CD4-positive, CD25-positive, alpha-beta regulatory T cell (primary cell): ENCODE measurements at regions not wholly inside any gene's neighbourhood (a gene's known extent, or its start where the extent isn't known, plus 50 kb on each side); places are given as distances from the start of the nearest gene placed in this dataset.

ENCODE experiments used
- ATAC-seq, 2 donors: fragments of 150-1000 bp; cut with Tn5 transposase; one replicate each; pipeline ENCODE4 v1.10.0; 2021; ENCODE audit warnings: low read depth in 2 of 2, moderate number of reproducible peaks in 2 of 2, moderate library complexity in 1 of 2
- DNase-seq, 3 donors: peaks; one replicate each; pipeline versions ENCODE4 v3.0.0 to v3.0.0-alpha.2; 2012 to 2022; ENCODE audit warnings: mixed read lengths in 1 of 3
- H3K27ac ChIP-seq: one replicate; pipeline ENCODE4 v1.7.0; 2013; ENCODE audit warnings: mild to moderate bottlenecking, low read length; ENCODE audit not compliant: insufficient read depth, poor library complexity, severe bottlenecking
- H3K27me3 ChIP-seq: one replicate; pipeline ENCODE4 v1.7.0; 2013; ENCODE audit warnings: low read length; ENCODE audit not compliant: control insufficient read depth, insufficient read depth
- H3K36me3 ChIP-seq: one replicate; pipeline ENCODE4 v1.7.0; 2013; ENCODE audit warnings: mild to moderate bottlenecking, low read length, moderate library complexity; ENCODE audit not compliant: control insufficient read depth, insufficient read depth
- H3K4me1 ChIP-seq: 2 replicates; pipeline ENCODE4 v1.7.0; 2013; ENCODE audit warnings: mild to moderate bottlenecking, low read length; ENCODE audit not compliant: insufficient read depth, control insufficient read depth, poor library complexity, severe bottlenecking
- H3K4me3 ChIP-seq: one replicate; pipeline ENCODE4 v1.7.0; 2013; ENCODE audit warnings: low read depth, mild to moderate bottlenecking, low read length, moderate library complexity
- H3K9me3 ChIP-seq, 2 experiments: 1 replicate in 1 of 2; 2 replicates in 1 of 2; pipeline ENCODE4 v1.7.0; 2013; ENCODE audit warnings: low read length in 2 of 2, mild to moderate bottlenecking in 1 of 2, moderate library complexity in 1 of 2; ENCODE audit not compliant: control insufficient read depth in 2 of 2
- H3K27ac Mint-ChIP-seq, 3 donors: one replicate each; pipeline ENCODE4 v1.8.0; 2020 to 2022; ENCODE audit warnings: mild to moderate bottlenecking in 3 of 3, mixed read lengths in 3 of 3, moderate library complexity in 2 of 3
- H3K27me3 Mint-ChIP-seq: one replicate; pipeline ENCODE4 v1.8.0; 2022; ENCODE audit warnings: mild to moderate bottlenecking, mixed read lengths
- H3K36me3 Mint-ChIP-seq: one replicate; pipeline ENCODE4 v1.8.0; 2020; ENCODE audit warnings: mixed read lengths
- H3K4me1 Mint-ChIP-seq, 4 donors: one replicate each; pipeline ENCODE4 v1.8.0; 2020 to 2022; ENCODE audit warnings: mixed read lengths in 4 of 4, mild to moderate bottlenecking in 1 of 4
- H3K4me3 Mint-ChIP-seq, 4 donors: one replicate each; pipeline ENCODE4 v1.8.0; 2020 to 2022; ENCODE audit warnings: mild to moderate bottlenecking in 4 of 4, mixed read lengths in 4 of 4, moderate library complexity in 3 of 4
- H3K9me3 Mint-ChIP-seq, 7 donors: one replicate each; pipeline ENCODE4 v1.8.0; 2020 to 2022; ENCODE audit warnings: mixed read lengths in 7 of 7, mild to moderate bottlenecking in 3 of 7, moderate library complexity in 2 of 7

GRCh38 chr5:54746777-54747398, 229.3 kb downstream of the SNX18 start:
- no peak for DNase-seq
- Histone ChIP-seq H3K36me3 (no peaks in the 10 kb centered on the region), H3K9me3 (no peaks in the 10 kb centered on the region), H3K4me3 (no peak overlapping the region), H3K4me1 (peaks cover 17% of the 10 kb centered on the region), H3K27me3 (peaks cover 2% of the 10 kb centered on the region), H3K27ac (no peak overlapping the region)
- H3K9me3 Mint-ChIP-seq, result no peaks in the 10 kb centered on the region
- no peak overlapping the region for H3K27ac Mint-ChIP-seq
- ATAC-seq, result no peak
- H3K27me3 Mint-ChIP-seq, result peaks cover 4% of the 10 kb centered on the region
- H3K4me3 Mint-ChIP-seq, result no peak overlapping the region
- H3K36me3 Mint-ChIP-seq, result no peaks in the 10 kb centered on the region
- peaks cover 7 to 27% (median 18%) of the 10 kb centered on the region in 4 donors for H3K4me1 Mint-ChIP-seq

DNA sequence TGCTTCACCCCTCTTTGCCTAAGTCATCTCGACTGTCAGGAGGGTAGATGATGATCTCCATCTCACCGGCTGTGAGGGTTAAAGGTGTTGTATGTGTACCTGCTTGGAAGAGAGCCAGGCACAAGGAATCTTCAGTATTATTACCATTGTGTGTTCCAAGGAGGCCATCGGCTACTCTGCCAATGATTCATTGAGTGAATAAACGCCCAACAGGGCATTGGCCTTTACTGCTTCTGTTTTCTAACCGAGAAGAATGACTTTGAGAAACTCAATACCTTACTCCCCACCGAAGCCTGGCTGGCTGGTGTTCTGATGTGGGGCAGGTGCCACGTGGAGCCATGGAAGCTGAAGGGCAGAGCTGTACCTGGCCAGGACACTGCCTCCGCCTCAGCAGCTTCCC, 228.8 kb downstream of the SNX18 start:
- H3K36me3 ChIP-seq, result no peaks in the 10 kb centered on the region
- H3K9me3 Mint-ChIP-seq, result no peaks in the 10 kb centered on the region
- H3K4me3 Mint-ChIP-seq, result no peak overlapping the region
- peak overlapping the region in 1 of 3 donors; percentile 84 for H3K27ac Mint-ChIP-seq
- H3K4me3 ChIP-seq, result no peak overlapping the region
- H3K27me3 ChIP-seq, result peaks cover 2% of the 10 kb centered on the region
- ATAC-seq (no peak), DNase-seq (no peak)
- H3K27ac ChIP-seq, result no peak overlapping the region
- H3K4me1 Mint-ChIP-seq, result peaks cover 7 to 25% (median 18%) of the 10 kb centered on the region in 4 donors
- H3K4me1 ChIP-seq, result peaks cover 17% of the 10 kb centered on the region
- H3K9me3 ChIP-seq, result no peaks in the 10 kb centered on the region
- H3K27me3 Mint-ChIP-seq, result peaks cover 4% of the 10 kb centered on the region
- H3K36me3 Mint-ChIP-seq, result no peaks in the 10 kb centered on the region

DNA sequence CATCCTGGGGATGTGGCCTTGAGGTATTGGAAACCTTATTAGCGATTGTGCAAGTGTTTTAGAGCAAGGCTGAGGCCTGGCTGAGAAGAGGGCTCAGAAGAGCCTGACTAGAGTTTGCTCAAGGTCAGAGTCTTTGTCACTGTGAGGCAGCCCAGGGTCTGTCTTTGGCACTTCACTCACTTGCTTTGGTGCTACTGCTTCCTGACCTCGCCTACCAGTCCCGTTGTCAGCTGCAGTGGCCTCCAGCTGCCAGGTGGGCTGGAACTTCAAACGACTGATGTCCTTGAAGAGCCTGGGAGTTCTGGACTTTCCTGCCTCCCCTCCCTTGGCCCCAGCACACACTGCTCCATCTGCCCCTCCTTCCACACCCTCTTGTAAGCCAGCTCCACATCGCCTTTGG, 228.0 kb downstream of the SNX18 start:
- Mint-ChIP-seq H3K36me3 (no peaks in the 10 kb centered on the region), H3K27me3 (peaks cover 4% of the 10 kb centered on the region), H3K4me3 (no peak overlapping the region), H3K4me1 (peaks cover 7 to 23% (median 18%) of the 10 kb centered on the region in 4 donors), H3K27ac (peak overlapping the region in 1 of 3 donors; percentile 84), H3K9me3 (no peaks in the 10 kb centered on the region)
- H3K4me3 ChIP-seq, result no peak overlapping the region
- H3K27ac ChIP-seq, result no peak overlapping the region
- no peaks in the 10 kb centered on the region for H3K27me3 ChIP-seq
- no peaks in the 10 kb centered on the region for H3K36me3 ChIP-seq
- ATAC-seq, result no peak
- H3K4me1 ChIP-seq, result peaks cover 17% of the 10 kb centered on the region
- DNase-seq, result peak in 1 of 3 donors; percentile 14
- H3K9me3 ChIP-seq, result no peaks in the 10 kb centered on the region

DNA sequence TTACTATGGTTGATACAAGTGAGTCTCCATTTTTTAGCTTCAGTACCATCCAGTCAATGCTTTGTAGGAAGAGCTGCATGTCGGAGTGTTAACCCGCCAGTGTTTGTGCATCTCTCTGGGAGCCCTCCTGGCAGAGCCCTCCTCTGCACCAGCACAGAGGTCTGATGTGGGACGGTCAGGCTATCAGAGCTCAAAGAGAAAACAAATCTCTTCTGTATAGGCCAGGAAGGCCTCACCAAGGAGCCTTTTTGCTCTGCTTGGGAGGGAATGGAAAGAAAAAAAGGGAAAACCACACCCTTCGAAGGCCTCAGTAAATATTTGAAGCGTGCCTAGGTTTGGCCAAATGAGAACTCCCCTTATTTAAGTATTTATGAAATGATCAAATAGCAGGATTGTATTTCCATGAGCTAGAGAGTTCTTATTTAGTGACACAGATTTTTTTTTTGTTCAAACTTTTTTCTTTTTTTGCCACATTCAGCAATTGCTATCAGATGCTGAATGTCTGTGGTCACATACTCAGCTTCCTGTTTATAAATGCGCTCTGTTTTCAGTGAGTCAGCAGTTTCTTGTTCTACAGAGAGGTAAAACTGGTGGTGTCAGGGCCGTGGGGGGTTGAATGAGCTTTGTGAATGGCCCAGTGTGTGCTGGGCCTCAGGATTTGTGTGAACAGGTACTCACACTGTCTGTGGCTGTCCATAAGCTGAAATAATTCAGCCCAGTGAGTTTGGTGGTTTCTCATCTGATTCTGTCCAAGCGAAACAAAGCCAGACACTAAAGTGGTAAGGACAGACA, 226.6 kb downstream of the SNX18 start:
- H3K27ac ChIP-seq, result peak overlapping the region; percentile 52
- Mint-ChIP-seq H3K27me3 (peaks cover 12% of the 10 kb centered on the region), H3K4me3 (peak overlapping the region; percentile 52 to 73 (median 66)), H3K4me1 (peaks cover 7 to 23% (median 18%) of the 10 kb centered on the region in 4 donors), H3K9me3 (no peaks in the 10 kb centered on the region), H3K36me3 (no peaks in the 10 kb centered on the region), H3K27ac (peak overlapping the region; percentile 38 to 84 (median 81))
- no peaks in the 10 kb centered on the region for H3K9me3 ChIP-seq
- ATAC-seq (peak; percentile 88 to 92), DNase-seq (peak; percentile 11 to 87 (median 76))
- no peaks in the 10 kb centered on the region for H3K27me3 ChIP-seq
- H3K36me3 ChIP-seq, result no peaks in the 10 kb centered on the region
- H3K4me3 ChIP-seq, result peak overlapping the region; percentile 57
- H3K4me1 ChIP-seq, result peaks cover 17% of the 10 kb centered on the region

- Histone ChIP-seq H3K36me3 (no peaks in the 10 kb centered on the region), H3K27me3 (no peaks in the 10 kb centered on the region), H3K9me3 (no peaks in the 10 kb centered on the region), H3K4me3 (peak overlapping the region; percentile 57), H3K4me1 (peaks cover 17% of the 10 kb centered on the region), H3K27ac (no peak overlapping the region)
- DNase-seq (no peak), ATAC-seq (no peak)
- Mint-ChIP-seq H3K27me3 (peaks cover 12% of the 10 kb centered on the region), H3K9me3 (no peaks in the 10 kb centered on the region), H3K4me3 (peak overlapping the region in 3 of 4 donors; percentile 40 to 73 (median 52)), H3K27ac (peak overlapping the region in 1 of 3 donors; percentile 81), H3K4me1 (peaks cover 7 to 25% (median 18%) of the 10 kb centered on the region in 4 donors), H3K36me3 (no peaks in the 10 kb centered on the region)
Measured at GRCh38 chr5:54743581-54743980, 226.0 kb downstream of the SNX18 start.

- H3K27me3 Mint-ChIP-seq, result peaks cover 12% of the 10 kb centered on the region
- Histone ChIP-seq H3K36me3 (no peaks in the 10 kb centered on the region), H3K4me3 (no peak overlapping the region), H3K9me3 (no peaks in the 10 kb centered on the region), H3K4me1 (peaks cover 17% of the 10 kb centered on the region), H3K27ac (no peak overlapping the region), H3K27me3 (no peaks in the 10 kb centered on the region)
- no peak for DNase-seq
- peaks cover 7 to 28% (median 19%) of the 10 kb centered on the region in 4 donors for H3K4me1 Mint-ChIP-seq
- no peak for ATAC-seq
- no peaks in the 10 kb centered on the region for H3K36me3 Mint-ChIP-seq
- no peak overlapping the region for H3K4me3 Mint-ChIP-seq
- H3K9me3 Mint-ChIP-seq, result peaks cover 0 to 1% (median 0%) of the 10 kb centered on the region in 7 donors
- no peak overlapping the region for H3K27ac Mint-ChIP-seq
Measured at GRCh38 chr5:54742417-54742891, 224.9 kb downstream of the SNX18 start.

DNA sequence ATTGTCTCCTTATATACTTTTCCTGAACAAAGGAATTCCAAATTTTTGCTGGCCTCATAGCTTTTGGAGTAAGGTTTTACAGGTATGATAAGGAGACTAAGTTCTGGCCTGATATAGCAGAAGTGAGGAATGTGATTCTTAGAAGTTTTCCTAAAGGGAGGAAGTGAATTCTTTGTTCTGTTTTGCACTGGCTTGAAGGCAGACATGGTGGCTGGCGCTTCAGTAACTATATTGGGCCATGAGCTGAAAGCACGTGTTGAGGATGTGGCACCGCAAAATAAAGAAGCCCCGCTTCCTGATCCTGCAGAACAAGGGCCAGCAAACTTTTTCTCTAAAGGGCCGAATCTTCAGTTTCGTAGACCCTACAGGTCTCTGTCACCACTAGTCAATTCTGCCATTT, 224.2 kb downstream of the SNX18 start:
- DNase-seq (no peak), ATAC-seq (no peak)
- Mint-ChIP-seq H3K27me3 (peaks cover 12% of the 10 kb centered on the region), H3K4me3 (no peak overlapping the region), H3K4me1 (peaks cover 7 to 28% (median 19%) of the 10 kb centered on the region in 4 donors), H3K27ac (no peak overlapping the region), H3K36me3 (no peaks in the 10 kb centered on the region), H3K9me3 (peaks cover 0 to 1% (median 0%) of the 10 kb centered on the region in 7 donors)
- Histone ChIP-seq H3K4me1 (peaks cover 17% of the 10 kb centered on the region), H3K27me3 (no peaks in the 10 kb centered on the region), H3K4me3 (no peak overlapping the region), H3K9me3 (no peaks in the 10 kb centered on the region), H3K36me3 (no peaks in the 10 kb centered on the region), H3K27ac (no peak overlapping the region)
